Gastrocnemius medialis (tissue), 4 donors: ENCODE measurements at regions not wholly inside any gene's neighbourhood (a gene's known extent, or its start where the extent isn't known, plus 50 kb on each side); places are given as distances from the start of the nearest gene placed in this dataset.

Source experiments
- POLR2A ChIP-seq, 2 donors: fragments of 450-650 bp; IDR thresholded peaks; one replicate each; pipeline ENCODE4 v1.6.1; 2017; ENCODE audit warnings: antibody characterized with exemption in 2 of 2, mild to moderate bottlenecking in 2 of 2, moderate library complexity in 2 of 2
- TF ChIP-seq, protein P1 (sequence below), 5 experiments: fragments of 450-650 bp in 3 of 5; fragments of 200-600 bp in 2 of 5; sonication (generic) in 2 of 5; IDR thresholded peaks in 4 of 5; conservative IDR thresholded peaks in 1 of 5; 1 replicate in 4 of 5; 2 replicates in 1 of 5; pipeline ENCODE4 v1.5.1; 2016 to 2019; ENCODE audit warnings: antibody characterized with exemption in 5 of 5, mild to moderate bottlenecking in 3 of 5, moderate library complexity in 3 of 5

DNA sequence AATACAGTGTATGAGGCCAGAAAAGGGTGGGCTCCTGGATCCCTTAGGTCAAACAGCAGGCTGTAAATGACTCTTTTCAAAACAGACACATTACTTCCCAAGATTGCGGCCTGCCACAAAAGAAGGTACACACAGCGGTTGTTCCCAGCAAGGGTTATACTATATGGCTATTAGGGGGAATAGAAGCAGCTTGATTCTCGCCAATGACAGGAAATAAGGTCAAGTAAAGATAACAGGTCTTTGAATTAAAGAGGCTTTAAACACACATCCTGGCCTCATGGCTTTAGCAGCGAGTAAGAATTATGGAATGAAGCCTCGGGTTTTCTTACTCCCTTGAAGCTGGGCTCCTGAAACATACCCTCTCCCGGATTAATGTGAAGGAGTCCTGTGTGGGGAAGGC, 58.3 kb downstream of the CYP26A1 start:
- TF ChIP-seq, protein P1, sequence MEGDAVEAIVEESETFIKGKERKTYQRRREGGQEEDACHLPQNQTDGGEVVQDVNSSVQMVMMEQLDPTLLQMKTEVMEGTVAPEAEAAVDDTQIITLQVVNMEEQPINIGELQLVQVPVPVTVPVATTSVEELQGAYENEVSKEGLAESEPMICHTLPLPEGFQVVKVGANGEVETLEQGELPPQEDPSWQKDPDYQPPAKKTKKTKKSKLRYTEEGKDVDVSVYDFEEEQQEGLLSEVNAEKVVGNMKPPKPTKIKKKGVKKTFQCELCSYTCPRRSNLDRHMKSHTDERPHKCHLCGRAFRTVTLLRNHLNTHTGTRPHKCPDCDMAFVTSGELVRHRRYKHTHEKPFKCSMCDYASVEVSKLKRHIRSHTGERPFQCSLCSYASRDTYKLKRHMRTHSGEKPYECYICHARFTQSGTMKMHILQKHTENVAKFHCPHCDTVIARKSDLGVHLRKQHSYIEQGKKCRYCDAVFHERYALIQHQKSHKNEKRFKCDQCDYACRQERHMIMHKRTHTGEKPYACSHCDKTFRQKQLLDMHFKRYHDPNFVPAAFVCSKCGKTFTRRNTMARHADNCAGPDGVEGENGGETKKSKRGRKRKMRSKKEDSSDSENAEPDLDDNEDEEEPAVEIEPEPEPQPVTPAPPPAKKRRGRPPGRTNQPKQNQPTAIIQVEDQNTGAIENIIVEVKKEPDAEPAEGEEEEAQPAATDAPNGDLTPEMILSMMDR (IDR thresholded peaks at IDR 0.05 in 4 of 5, conservative IDR thresholded peaks at IDR 0.05 in 1 of 5), result no peak
- no peak for TF ChIP-seq POLR2A (IDR thresholded peaks at IDR 0.05)
